HK-2 (cell line): ENCODE measurements at regions not wholly inside any gene's neighbourhood (a gene's known extent, or its start where the extent isn't known, plus 50 kb on each side); places are given as distances from the start of the nearest gene placed in this dataset.
"Not testable (repeated sequence)": the region's sequence is repeated elsewhere in the genome, so short reads cannot be mapped to it uniquely, and the experiment has no call there.

Experiments used
- DNase-seq: peaks from one replicate; pipeline ENCODE4 v3.0.0-alpha.2; 2018; ENCODE audit not compliant: unreplicated experiment

GRCh38 chr6:135651964-135652755 is 154.6 kb upstream of the AHI1 start:
- DNase-seq = no peak

- DNase-seq = no peak
These were observed 157.5 kb upstream of the AHI1 start for GRCh38 chr6:135655055-135655454.

- DNase-seq = no peak
These were observed 159.7 kb upstream of the AHI1 start for GRCh38 chr6:135657207-135657606.

GRCh38 chr6:135658481-135658880 is 160.9 kb upstream of the AHI1 start:
- DNase-seq = no peak

GRCh38 chr6:135658916-135659315 is 161.4 kb upstream of the AHI1 start:
- no peak for DNase-seq

- DNase-seq = no peak
These were observed 167.0 kb upstream of the AHI1 start for GRCh38 chr6:135664527-135664926.

- no peak for DNase-seq
These were observed 168.4 kb upstream of the AHI1 start for GRCh38 chr6:135665935-135666334.

GRCh38 chr6:135667691-135668455 is 170.3 kb upstream of the AHI1 start:
- no peak for DNase-seq

- DNase-seq = no peak
These were observed 174.7 kb upstream of the AHI1 start for GRCh38 chr6:135672256-135672655.

- no peak for DNase-seq
These were observed 176.2 kb upstream of the AHI1 start for GRCh38 chr6:135673501-135674309.

GRCh38 chr6:135675026-135675425 is 176.5 kb upstream of the PDE7B start:
- no peak for DNase-seq

- peak; percentile 35 for DNase-seq
These were observed 175.6 kb upstream of the PDE7B start for GRCh38 chr6:135675862-135676261.

GRCh38 chr6:135680964-135681913 is 170.3 kb upstream of the PDE7B start:
- DNase-seq = no peak

GRCh38 chr6:135686784-135687301 is 164.7 kb upstream of the PDE7B start:
- no peak for DNase-seq

GRCh38 chr6:135688476-135688875 is 163.0 kb upstream of the PDE7B start:
- DNase-seq = not testable (repeated sequence)

- DNase-seq = no peak
These were observed 159.1 kb upstream of the PDE7B start for GRCh38 chr6:135692426-135692825.

GRCh38 chr6:135693811-135694370 is 157.6 kb upstream of the PDE7B start:
- no peak for DNase-seq

- DNase-seq = no peak
These were observed 151.8 kb upstream of the PDE7B start for GRCh38 chr6:135699705-135700104.

GRCh38 chr6:135701426-135701825 is 150.1 kb upstream of the PDE7B start:
- no peak for DNase-seq

- no peak for DNase-seq
These were observed 148.5 kb upstream of the PDE7B start for GRCh38 chr6:135703007-135703406.

GRCh38 chr6:135703621-135704020 is 147.9 kb upstream of the PDE7B start:
- no peak for DNase-seq
